NB4 (cell line): ENCODE measurements at regions not wholly inside any gene's neighbourhood (a gene's known extent, or its start where the extent isn't known, plus 50 kb on each side); places are given as distances from the start of the nearest gene placed in this dataset.

Source experiments
- DNase-seq: peaks from one replicate; pipeline ENCODE4 v3.0.0; 2010; ENCODE audit warnings: low read depth
- H3K4me3 ChIP-seq: one replicate; pipeline ENCODE4 v1.5.1; 2011; ENCODE audit warnings: mild to moderate bottlenecking, low read depth, low read length, moderate library complexity
- MYC ChIP-seq: IDR thresholded peaks from 2 replicates; pipeline ENCODE4 v1.6.1; 2011; ENCODE audit warnings: low read depth, low read length
- POLR2A ChIP-seq: IDR thresholded peaks from 2 replicates; pipeline ENCODE4 v1.6.1; 2011; ENCODE audit warnings: mild to moderate bottlenecking; ENCODE audit not compliant: insufficient read length; ENCODE audit errors: extremely low read depth
- TF ChIP-seq, protein P1 (sequence below): IDR thresholded peaks from one replicate; pipeline ENCODE4 v1.5.1; 2012; ENCODE audit warnings: low read depth, low read length
- TF ChIP-seq, protein P2 (sequence below): IDR thresholded peaks from 2 replicates; pipeline ENCODE4 v1.6.1; 2011; ENCODE audit warnings: low read depth, low read length

DNA sequence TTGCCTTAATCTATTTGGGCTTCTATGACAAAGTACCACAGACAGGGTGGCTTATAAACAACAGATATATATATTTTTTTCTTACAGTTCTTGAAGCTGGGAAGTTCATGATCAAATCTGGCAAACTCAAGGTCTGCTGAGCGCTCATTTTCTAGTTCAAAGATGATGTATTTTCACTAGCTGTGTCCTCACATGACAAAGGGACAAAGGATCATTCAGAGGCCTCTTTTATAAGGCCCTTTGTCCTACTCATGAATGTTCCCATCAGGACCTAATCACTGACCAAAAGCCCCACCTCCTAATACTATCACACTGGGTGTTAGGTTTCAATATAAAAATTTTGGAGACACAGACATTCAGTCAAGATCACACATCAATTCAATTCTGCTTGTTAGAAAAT is 2025.2 kb downstream of the PCDH7 start:
- no peak overlapping the region for H3K4me3 ChIP-seq
- DNase-seq = no peak
- TF ChIP-seq, protein P1, sequence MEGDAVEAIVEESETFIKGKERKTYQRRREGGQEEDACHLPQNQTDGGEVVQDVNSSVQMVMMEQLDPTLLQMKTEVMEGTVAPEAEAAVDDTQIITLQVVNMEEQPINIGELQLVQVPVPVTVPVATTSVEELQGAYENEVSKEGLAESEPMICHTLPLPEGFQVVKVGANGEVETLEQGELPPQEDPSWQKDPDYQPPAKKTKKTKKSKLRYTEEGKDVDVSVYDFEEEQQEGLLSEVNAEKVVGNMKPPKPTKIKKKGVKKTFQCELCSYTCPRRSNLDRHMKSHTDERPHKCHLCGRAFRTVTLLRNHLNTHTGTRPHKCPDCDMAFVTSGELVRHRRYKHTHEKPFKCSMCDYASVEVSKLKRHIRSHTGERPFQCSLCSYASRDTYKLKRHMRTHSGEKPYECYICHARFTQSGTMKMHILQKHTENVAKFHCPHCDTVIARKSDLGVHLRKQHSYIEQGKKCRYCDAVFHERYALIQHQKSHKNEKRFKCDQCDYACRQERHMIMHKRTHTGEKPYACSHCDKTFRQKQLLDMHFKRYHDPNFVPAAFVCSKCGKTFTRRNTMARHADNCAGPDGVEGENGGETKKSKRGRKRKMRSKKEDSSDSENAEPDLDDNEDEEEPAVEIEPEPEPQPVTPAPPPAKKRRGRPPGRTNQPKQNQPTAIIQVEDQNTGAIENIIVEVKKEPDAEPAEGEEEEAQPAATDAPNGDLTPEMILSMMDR = no peak
- TF ChIP-seq, protein P2, sequence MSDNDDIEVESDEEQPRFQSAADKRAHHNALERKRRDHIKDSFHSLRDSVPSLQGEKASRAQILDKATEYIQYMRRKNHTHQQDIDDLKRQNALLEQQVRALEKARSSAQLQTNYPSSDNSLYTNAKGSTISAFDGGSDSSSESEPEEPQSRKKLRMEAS = no peak
- TF ChIP-seq MYC (no peak), POLR2A (no peak)

DNA sequence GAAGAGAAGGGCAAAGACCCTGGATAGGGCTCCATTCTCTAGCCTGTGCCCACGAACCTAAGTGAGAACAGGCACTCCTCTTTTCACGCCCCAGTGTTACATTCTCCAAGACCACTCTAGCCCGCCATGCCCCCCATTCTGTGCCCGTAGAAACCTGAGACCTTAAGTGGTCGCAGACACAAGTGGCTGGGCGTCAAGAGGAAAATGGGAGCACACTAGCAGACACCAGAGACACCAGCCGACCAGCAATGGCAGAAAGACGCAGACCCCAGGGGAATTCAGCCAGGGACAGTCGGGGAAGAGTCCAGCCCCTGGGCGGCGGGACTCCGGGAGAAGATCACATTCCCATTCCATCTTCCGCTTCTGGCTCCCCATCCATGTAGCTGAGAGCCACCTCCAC is 2027.9 kb downstream of the PCDH7 start:
- TF ChIP-seq MYC = no peak
- TF ChIP-seq, protein P2 = no peak
- TF ChIP-seq, protein P1 = no peak
- TF ChIP-seq POLR2A = no peak
- DNase-seq = no peak
- no peak overlapping the region for H3K4me3 ChIP-seq

DNA sequence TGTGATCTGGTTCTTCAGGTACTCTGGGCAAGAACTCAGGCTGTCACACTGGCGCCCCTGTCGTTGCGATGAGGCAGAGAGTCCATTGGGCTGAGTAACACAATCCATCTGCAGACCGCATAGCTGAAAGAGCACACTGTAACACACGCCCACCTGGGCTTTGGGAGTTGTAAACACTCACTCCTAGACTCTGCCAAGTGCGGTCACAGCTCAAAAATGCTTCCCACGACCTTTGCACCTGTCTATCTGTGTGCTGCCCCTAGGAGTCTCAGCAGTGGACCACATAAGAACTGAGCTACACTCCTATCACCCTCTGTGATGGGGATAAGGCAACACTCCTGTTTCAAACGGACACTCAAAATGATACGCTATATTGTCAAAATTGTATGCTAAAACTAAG is 2028.3 kb downstream of the PCDH7 start:
- no peak for DNase-seq
- TF ChIP-seq, protein P1 = no peak
- TF ChIP-seq, protein P2 = no peak
- TF ChIP-seq POLR2A (no peak), MYC (no peak)
- H3K4me3 ChIP-seq = no peak overlapping the region

DNA sequence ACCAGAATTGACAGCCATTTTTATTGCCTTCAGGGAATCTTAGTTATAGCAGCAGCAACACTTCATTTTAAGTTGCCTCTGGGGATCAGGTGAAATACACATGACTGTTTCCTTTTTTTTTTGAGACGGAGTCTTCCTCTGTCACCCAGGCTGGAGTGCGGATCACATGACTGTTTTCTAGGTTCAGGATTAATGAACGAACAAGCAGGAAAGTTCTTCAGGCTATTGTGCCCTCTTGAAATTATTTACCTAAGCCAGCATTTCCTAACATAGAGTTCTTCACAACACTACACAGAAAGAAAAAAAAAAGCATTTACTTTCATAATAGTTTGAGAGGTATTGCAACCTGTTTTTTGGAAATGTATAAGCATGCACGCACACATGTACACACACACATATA is 2032.8 kb downstream of the PCDH7 start:
- TF ChIP-seq, protein P2 = no peak
- no peak overlapping the region for H3K4me3 ChIP-seq
- no peak for DNase-seq

DNA sequence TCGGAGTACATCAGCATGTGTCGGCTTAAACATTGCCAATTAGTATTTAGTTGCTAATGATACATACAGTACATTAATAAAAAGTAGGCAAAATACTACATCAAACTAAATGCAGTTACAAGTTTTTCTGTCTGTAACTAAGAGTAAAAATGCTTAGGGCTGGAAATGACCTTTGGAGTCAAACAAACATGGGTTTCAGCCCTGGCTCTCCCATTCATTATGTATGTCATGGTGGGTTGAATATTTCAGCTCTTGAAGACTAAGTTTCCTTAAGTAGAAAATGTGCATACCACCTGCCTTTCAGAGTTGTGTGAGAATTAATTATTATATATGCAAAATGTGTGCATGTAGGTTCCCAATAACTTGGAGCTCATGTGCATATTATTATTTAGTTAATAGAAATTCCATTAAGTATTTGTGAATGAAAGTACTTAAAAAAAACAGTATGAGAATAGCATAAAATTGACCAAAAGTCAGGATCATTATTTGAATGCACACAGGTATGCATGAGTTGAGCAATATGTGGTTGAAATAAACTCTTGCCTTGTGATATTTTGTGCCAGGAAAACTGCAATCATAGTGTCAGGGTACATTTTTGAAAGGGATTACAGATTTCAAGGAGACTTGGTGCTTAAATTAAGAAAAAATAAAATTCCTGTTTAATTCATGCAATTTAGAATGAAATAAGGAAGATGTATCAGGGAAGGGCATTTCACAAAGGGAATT is 2048.7 kb downstream of the PCDH7 start:
- H3K4me3 ChIP-seq = no peak overlapping the region
- no peak for TF ChIP-seq MYC
- TF ChIP-seq POLR2A = no peak
- TF ChIP-seq, protein P2 = no peak
- TF ChIP-seq, protein P1 = no peak
- DNase-seq = no peak

DNA sequence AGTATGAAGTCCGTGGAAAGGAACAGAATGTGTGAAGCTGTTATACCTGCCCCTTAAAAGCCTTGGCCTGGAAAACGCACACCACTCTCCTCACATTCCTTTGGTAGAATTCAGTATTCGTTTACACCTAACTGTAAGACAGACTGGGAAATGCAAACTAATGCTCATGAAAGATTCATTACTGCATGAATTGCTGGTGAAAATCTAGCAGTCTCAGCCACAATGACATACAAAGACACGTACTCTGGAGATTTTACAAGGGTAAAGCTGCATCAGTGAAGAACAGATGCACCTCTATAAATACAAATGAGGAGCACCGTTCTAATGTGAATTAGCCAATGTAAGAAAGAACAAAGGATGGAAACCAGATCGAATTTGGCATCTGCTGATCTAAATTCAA is 2051.3 kb downstream of the PCDH7 start:
- no peak overlapping the region for H3K4me3 ChIP-seq
- TF ChIP-seq, protein P1 = no peak
- TF ChIP-seq, protein P2 = no peak
- no peak for TF ChIP-seq MYC
- TF ChIP-seq POLR2A = no peak
- DNase-seq = no peak
